ENCODE measurements at regions not wholly inside any gene's neighbourhood (a gene's known extent, or its start where the extent isn't known, plus 50 kb on each side); places are given as distances from the start of the nearest gene placed in this dataset.

DNA sequence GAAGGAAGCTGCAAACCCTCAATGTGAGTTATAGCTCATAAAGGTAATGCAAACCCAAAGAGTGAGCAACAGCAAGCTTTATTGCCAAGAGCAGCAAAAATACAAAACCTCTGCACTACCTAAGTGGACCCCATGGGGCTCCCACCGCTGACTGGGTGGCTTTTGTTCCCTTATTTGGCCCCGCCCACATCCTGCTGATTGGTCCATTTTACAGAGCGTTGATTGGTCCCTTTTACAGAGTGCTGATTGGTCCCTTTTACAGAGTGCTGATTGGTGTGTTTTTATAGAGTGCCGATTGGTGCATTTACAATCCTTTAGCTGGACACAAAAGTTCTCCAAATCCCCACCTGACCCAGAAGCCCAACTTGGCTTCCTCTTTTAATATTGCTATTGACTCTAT, 154.5 kb upstream of the NSMCE3 start:
- DNase-seq = no peak
- no peak overlapping the region for H2BK15ac ChIP-seq (ENCODE audit: low read depth, low read length)
- H3K27ac ChIP-seq (ENCODE audit: insufficient read length, low read depth, low read length) = no peak overlapping the region
- no peaks in the 10 kb centered on the region for H3K23me2 ChIP-seq (ENCODE audit: insufficient read length, low read depth, low read length, poor library complexity, severe bottlenecking)
- no peak overlapping the region for H3K4me2 ChIP-seq (ENCODE audit: insufficient read depth, insufficient read length, low read length)
- Mint-ChIP-seq H3K4me3 (no peak overlapping the region), H3K36me3 (ENCODE audit: insufficient read depth in 1 of 3, low read depth in 3 of 3) (peaks cover 2 to 6% (median 4%) of the 10 kb centered on the region in 3 experiments; a peak in 6 of 7 replicates), H3K27me3 (ENCODE audit: low read depth) (no peaks in the 10 kb centered on the region), H3K9me3 (peaks cover 7 to 9% of the 10 kb centered on the region in 2 experiments; a peak in 2 of 5 replicates), H3K4me1 (peaks cover 17 to 19% of the 10 kb centered on the region in 2 experiments), H3K27ac (no peak overlapping the region)
- TF ChIP-seq, protein P1, sequence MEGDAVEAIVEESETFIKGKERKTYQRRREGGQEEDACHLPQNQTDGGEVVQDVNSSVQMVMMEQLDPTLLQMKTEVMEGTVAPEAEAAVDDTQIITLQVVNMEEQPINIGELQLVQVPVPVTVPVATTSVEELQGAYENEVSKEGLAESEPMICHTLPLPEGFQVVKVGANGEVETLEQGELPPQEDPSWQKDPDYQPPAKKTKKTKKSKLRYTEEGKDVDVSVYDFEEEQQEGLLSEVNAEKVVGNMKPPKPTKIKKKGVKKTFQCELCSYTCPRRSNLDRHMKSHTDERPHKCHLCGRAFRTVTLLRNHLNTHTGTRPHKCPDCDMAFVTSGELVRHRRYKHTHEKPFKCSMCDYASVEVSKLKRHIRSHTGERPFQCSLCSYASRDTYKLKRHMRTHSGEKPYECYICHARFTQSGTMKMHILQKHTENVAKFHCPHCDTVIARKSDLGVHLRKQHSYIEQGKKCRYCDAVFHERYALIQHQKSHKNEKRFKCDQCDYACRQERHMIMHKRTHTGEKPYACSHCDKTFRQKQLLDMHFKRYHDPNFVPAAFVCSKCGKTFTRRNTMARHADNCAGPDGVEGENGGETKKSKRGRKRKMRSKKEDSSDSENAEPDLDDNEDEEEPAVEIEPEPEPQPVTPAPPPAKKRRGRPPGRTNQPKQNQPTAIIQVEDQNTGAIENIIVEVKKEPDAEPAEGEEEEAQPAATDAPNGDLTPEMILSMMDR (conservative IDR thresholded peaks at IDR 0.05) = no peak
- no peak overlapping the region for H3K9ac ChIP-seq (ENCODE audit: extremely low read depth, insufficient read length, low read length)
- H4K20me1 ChIP-seq (ENCODE audit: control insufficient read depth, insufficient read depth, insufficient read length) = no peaks in the 10 kb centered on the region
- no CpG with 5 or more reads among the region's 4 CpGs for WGBS (ENCODE audit: extremely low coverage, insufficient read length, low lambda C conversion rate)
- no peak overlapping the region for H2BK120ac ChIP-seq (ENCODE audit: low read depth, low read length, poor library complexity, severe bottlenecking)
- no peak overlapping the region for H3K4ac ChIP-seq (ENCODE audit: low read depth, low read length)
- H4K91ac ChIP-seq (ENCODE audit: insufficient read length, low read depth, low read length) = no peak overlapping the region
- no peak overlapping the region for H2AFZ ChIP-seq (ENCODE audit: low read length)
- H2BK12ac ChIP-seq (ENCODE audit: insufficient read length, low read depth, low read length) = no peak overlapping the region
- no peak overlapping the region for H4K8ac ChIP-seq (replicated peaks; ENCODE audit: insufficient read length, low read depth, low read length)
- no peaks in the 10 kb centered on the region for H3K9me3 ChIP-seq (ENCODE audit: control insufficient read depth, low read depth, low read length)
- no peak overlapping the region for H3T11ph ChIP-seq (ENCODE audit: low read length)
- H2BK20ac ChIP-seq (ENCODE audit: low read depth, low read length, poor library complexity, severe bottlenecking) = no peak overlapping the region
- no peak overlapping the region for H4K5ac ChIP-seq (ENCODE audit: insufficient read length, low read depth, low read length)
- no peak overlapping the region for H3K23ac ChIP-seq (ENCODE audit: insufficient read length, low read depth, low read length)
- no peaks in the 10 kb centered on the region for H3K79me2 ChIP-seq (ENCODE audit: insufficient read depth, low read length)
- no peak overlapping the region for H3K56ac ChIP-seq (ENCODE audit: insufficient read length, low read depth, low read length)
- peaks cover 6% of the 10 kb centered on the region for H3K4me1 ChIP-seq (ENCODE audit: insufficient read depth, low read length)
- no peak overlapping the region for H3K18ac ChIP-seq (ENCODE audit: insufficient read length, low read depth, low read length)
- no peak overlapping the region for H2AK5ac ChIP-seq (ENCODE audit: insufficient read length, low read length)
- H3K79me1 ChIP-seq (ENCODE audit: insufficient read depth, low read depth, low read length, poor library complexity, severe bottlenecking) = no peaks in the 10 kb centered on the region
- no peak overlapping the region for H3K14ac ChIP-seq (ENCODE audit: insufficient read depth, low read length)
- no peak overlapping the region for H2BK5ac ChIP-seq (ENCODE audit: insufficient read length, low read length)
- H3K27me3 ChIP-seq (ENCODE audit: insufficient read depth, low read length) = no peaks in the 10 kb centered on the region

Data from H9 (cell line).